DOHH2 (cell line): ENCODE measurements at regions not wholly inside any gene's neighbourhood (a gene's known extent, or its start where the extent isn't known, plus 50 kb on each side); places are given as distances from the start of the nearest gene placed in this dataset.

ENCODE experiments used
- H3F3A ChIP-seq: fragments of 200-600 bp; sonication (generic), shearing (Covaris generic); 2 replicates; pipeline ENCODE4 v1.6.0; 2016; ENCODE audit warnings: antibody characterized with exemption, mild to moderate bottlenecking; ENCODE audit not compliant: control insufficient read depth, insufficient read depth
- H3K27ac ChIP-seq: fragments of 200-600 bp; sonication (generic); 2 replicates; pipeline ENCODE4 v1.5.1; 2014; ENCODE audit warnings: low read depth, mild to moderate bottlenecking, low read length, moderate library complexity
- H3K27me3 ChIP-seq: fragments of 200-600 bp; sonication (generic); 2 replicates; pipeline ENCODE4 v1.6.1; 2014; ENCODE audit warnings: mild to moderate bottlenecking, low read length, mixed read lengths; ENCODE audit not compliant: control insufficient read depth
- H3K36me3 ChIP-seq: fragments of 200-600 bp; sonication (generic); 2 replicates; pipeline ENCODE4 v1.6.1; 2014; ENCODE audit warnings: mild to moderate bottlenecking, low read length, moderate library complexity, mixed read lengths; ENCODE audit not compliant: control insufficient read depth
- H3K4me1 ChIP-seq: fragments of 200-600 bp; sonication (generic); 2 replicates; pipeline ENCODE4 v1.6.1; 2014; ENCODE audit warnings: mild to moderate bottlenecking, low read length, mixed read lengths; ENCODE audit not compliant: control insufficient read depth
- H3K4me2 ChIP-seq: fragments of 200-600 bp; sonication (generic); 2 replicates; pipeline ENCODE4 v1.6.0; 2014; ENCODE audit warnings: mild to moderate bottlenecking, low read length, moderate library complexity
- H3K4me3 ChIP-seq: fragments of 200-600 bp; sonication (generic); 2 replicates; pipeline ENCODE4 v1.5.1; 2014; ENCODE audit warnings: mild to moderate bottlenecking, low read length, mixed read lengths
- H3K79me2 ChIP-seq: fragments of 200-600 bp; sonication (generic); 2 replicates; pipeline ENCODE4 v1.6.1; 2014; ENCODE audit warnings: mild to moderate bottlenecking, low read length, mixed read lengths; ENCODE audit not compliant: control insufficient read depth
- H3K9me2 ChIP-seq: fragments of 200-600 bp; sonication (generic); replicated peaks from 2 replicates; pipeline ENCODE4 v1.6.1; 2014; ENCODE audit warnings: mild to moderate bottlenecking, low read length, mixed read lengths; ENCODE audit not compliant: control insufficient read depth
- H3K9me3 ChIP-seq: fragments of 200-600 bp; sonication (generic); 2 replicates; pipeline ENCODE4 v1.6.1; 2014; ENCODE audit warnings: antibody characterized with exemption, low read length, mixed read lengths; ENCODE audit not compliant: control insufficient read depth, insufficient read depth
- H4K20me1 ChIP-seq: fragments of 200-600 bp; sonication (generic); 2 replicates; pipeline ENCODE4 v1.6.0; 2014; ENCODE audit warnings: low read depth, mild to moderate bottlenecking, antibody characterized with exemption, low read length, moderate library complexity; ENCODE audit not compliant: control insufficient read depth, insufficient read depth
- EZH2phosphoT487 ChIP-seq: fragments of 200-600 bp; sonication (generic); IDR thresholded peaks from 2 replicates; pipeline ENCODE4 v1.6.1; 2017; ENCODE audit warnings: borderline replicate concordance, mild to moderate bottlenecking, antibody characterized with exemption, low read length, moderate library complexity, mixed read lengths
- TF ChIP-seq, protein P1 (sequence below): fragments of 200-600 bp; sonication (generic); IDR thresholded peaks from one replicate; pipeline ENCODE4 v1.5.1; 2014; ENCODE audit warnings: antibody characterized with exemption, mild to moderate bottlenecking, low read depth, low read length; ENCODE audit not compliant: poor library complexity, severe bottlenecking

DNA sequence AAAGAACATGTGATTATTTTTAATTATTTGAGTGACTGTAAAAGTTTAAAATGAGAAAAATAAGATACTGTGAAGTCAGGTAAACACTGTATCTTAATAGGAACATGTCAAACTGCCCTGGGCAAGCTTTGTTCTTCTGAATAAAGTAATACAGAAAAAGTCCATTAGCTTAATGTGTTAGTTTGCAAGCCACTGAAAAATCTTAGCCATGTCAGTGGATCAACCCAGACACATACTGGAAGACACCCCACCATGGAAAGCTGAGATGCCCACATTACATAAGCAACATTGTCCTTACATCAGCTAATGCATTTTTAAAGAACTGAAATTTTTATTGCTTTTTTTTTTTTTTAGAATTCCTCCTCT is 155.2 kb downstream of the BBOX1 start:
- Histone ChIP-seq H3K27ac (no peak overlapping the region), H3K4me2 (no peak overlapping the region), H3K36me3 (no peaks in the 10 kb centered on the region), H3K4me1 (no peaks in the 10 kb centered on the region), H4K20me1 (no peaks in the 10 kb centered on the region), H3K79me2 (no peaks in the 10 kb centered on the region), H3K9me3 (no peaks in the 10 kb centered on the region), H3K27me3 (no peaks in the 10 kb centered on the region), H3K9me2 (no peaks in the 10 kb centered on the region), H3K4me3 (no peak overlapping the region), H3F3A (no peaks in the 10 kb centered on the region)
- no peak for TF ChIP-seq EZH2phosphoT487
- TF ChIP-seq, protein P1, sequence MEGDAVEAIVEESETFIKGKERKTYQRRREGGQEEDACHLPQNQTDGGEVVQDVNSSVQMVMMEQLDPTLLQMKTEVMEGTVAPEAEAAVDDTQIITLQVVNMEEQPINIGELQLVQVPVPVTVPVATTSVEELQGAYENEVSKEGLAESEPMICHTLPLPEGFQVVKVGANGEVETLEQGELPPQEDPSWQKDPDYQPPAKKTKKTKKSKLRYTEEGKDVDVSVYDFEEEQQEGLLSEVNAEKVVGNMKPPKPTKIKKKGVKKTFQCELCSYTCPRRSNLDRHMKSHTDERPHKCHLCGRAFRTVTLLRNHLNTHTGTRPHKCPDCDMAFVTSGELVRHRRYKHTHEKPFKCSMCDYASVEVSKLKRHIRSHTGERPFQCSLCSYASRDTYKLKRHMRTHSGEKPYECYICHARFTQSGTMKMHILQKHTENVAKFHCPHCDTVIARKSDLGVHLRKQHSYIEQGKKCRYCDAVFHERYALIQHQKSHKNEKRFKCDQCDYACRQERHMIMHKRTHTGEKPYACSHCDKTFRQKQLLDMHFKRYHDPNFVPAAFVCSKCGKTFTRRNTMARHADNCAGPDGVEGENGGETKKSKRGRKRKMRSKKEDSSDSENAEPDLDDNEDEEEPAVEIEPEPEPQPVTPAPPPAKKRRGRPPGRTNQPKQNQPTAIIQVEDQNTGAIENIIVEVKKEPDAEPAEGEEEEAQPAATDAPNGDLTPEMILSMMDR, result no peak

DNA sequence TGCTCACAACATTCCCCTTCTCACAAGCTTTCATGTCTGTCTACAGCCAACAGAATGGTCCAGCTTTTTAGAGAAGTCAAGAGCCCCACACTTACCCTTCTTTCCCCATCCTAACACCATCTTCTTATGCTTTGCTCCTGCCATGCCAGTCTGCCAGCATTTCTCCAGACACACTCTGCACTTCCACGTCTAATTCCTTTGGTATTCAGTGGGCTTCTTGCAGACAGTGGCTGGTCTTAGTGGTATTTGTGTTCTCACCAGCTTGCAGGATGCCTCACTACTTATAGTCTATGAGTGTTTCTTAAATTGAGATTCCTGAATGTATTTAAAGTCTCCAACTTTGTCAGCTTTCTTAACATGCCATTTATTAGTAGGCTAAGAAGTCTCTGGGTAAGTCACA is 154.4 kb downstream of the BBOX1 start:
- no peaks in the 10 kb centered on the region for H3K27me3 ChIP-seq
- H3K4me1 ChIP-seq, result no peaks in the 10 kb centered on the region
- H3K9me2 ChIP-seq, result no peaks in the 10 kb centered on the region
- H3K4me2 ChIP-seq, result no peak overlapping the region
- H3K36me3 ChIP-seq, result no peaks in the 10 kb centered on the region
- H4K20me1 ChIP-seq, result no peaks in the 10 kb centered on the region
- no peaks in the 10 kb centered on the region for H3K79me2 ChIP-seq
- no peak overlapping the region for H3K4me3 ChIP-seq
- H3K9me3 ChIP-seq, result no peaks in the 10 kb centered on the region
- H3F3A ChIP-seq, result no peaks in the 10 kb centered on the region
- no peak for TF ChIP-seq EZH2phosphoT487
- TF ChIP-seq, protein P1, result no peak
- no peak overlapping the region for H3K27ac ChIP-seq

DNA sequence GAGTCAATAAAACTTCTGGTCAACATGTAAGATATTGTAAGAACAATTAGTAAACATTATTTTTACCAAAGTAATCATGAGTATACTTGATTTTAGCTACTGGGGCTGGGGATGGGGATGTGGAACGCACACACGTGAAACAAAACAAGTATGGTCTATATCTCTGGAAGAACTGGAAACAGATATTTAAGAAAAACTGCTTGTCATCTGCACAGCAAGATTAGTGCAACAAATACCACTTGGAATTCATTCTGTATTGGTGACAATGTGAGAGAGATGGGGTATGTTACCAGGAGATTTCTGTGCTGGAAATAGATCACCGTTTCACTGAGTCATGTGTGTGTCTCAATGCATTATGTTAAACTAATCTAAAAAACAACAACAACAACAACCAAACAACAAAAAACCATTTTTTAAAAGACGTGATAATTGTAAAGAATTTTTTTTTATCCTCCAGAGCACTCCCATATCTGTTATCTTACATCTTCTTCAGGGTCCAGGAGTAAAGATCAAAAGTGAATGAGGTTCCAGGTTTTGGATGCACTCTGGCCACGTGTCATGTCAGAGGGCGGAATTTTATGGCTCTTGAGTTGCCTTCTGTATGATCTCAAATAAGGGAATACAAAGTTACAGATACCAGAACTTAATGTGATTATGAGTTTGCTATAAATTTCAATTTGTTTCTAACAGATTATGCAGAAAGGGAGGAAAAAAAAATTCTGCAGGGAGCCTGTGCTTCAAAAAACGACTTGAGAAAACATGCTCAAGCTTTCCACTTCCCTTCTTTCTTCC is 153.0 kb downstream of the BBOX1 start:
- Histone ChIP-seq H3K79me2 (no peaks in the 10 kb centered on the region), H3K9me3 (no peaks in the 10 kb centered on the region), H3K9me2 (no peaks in the 10 kb centered on the region), H3K4me1 (no peaks in the 10 kb centered on the region), H3K36me3 (no peaks in the 10 kb centered on the region), H3K27me3 (no peaks in the 10 kb centered on the region), H4K20me1 (no peaks in the 10 kb centered on the region), H3F3A (no peaks in the 10 kb centered on the region), H3K27ac (no peak overlapping the region), H3K4me3 (no peak overlapping the region), H3K4me2 (no peak overlapping the region)
- no peak for TF ChIP-seq EZH2phosphoT487
- TF ChIP-seq, protein P1, result no peak
